ENCODE measurements at regions not wholly inside any gene's neighbourhood (a gene's known extent, or its start where the extent isn't known, plus 50 kb on each side); places are given as distances from the start of the nearest gene placed in this dataset.

GRCh38 chr10:35979116-35979515, 337.0 kb upstream of the FZD8 start:
- TF ChIP-seq USF1 (IDR thresholded peaks at IDR 0.05) = no peak
- no peak for TF ChIP-seq ZBTB7A (IDR thresholded peaks at IDR 0.05; ENCODE audit: low read depth)
- TF ChIP-seq, protein P1, sequence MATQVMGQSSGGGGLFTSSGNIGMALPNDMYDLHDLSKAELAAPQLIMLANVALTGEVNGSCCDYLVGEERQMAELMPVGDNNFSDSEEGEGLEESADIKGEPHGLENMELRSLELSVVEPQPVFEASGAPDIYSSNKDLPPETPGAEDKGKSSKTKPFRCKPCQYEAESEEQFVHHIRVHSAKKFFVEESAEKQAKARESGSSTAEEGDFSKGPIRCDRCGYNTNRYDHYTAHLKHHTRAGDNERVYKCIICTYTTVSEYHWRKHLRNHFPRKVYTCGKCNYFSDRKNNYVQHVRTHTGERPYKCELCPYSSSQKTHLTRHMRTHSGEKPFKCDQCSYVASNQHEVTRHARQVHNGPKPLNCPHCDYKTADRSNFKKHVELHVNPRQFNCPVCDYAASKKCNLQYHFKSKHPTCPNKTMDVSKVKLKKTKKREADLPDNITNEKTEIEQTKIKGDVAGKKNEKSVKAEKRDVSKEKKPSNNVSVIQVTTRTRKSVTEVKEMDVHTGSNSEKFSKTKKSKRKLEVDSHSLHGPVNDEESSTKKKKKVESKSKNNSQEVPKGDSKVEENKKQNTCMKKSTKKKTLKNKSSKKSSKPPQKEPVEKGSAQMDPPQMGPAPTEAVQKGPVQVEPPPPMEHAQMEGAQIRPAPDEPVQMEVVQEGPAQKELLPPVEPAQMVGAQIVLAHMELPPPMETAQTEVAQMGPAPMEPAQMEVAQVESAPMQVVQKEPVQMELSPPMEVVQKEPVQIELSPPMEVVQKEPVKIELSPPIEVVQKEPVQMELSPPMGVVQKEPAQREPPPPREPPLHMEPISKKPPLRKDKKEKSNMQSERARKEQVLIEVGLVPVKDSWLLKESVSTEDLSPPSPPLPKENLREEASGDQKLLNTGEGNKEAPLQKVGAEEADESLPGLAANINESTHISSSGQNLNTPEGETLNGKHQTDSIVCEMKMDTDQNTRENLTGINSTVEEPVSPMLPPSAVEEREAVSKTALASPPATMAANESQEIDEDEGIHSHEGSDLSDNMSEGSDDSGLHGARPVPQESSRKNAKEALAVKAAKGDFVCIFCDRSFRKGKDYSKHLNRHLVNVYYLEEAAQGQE (IDR thresholded peaks at IDR 0.05; ENCODE audit: low read depth) = no peak
- TF ChIP-seq TEAD4 (IDR thresholded peaks at IDR 0.05) = no peak
- no peak for TF ChIP-seq CREB1 (IDR thresholded peaks at IDR 0.05; ENCODE audit: low read depth)
- no peak for TF ChIP-seq FOXM1 (IDR thresholded peaks at IDR 0.05; ENCODE audit: borderline replicate concordance, low read depth)

GRCh38 chr10:35972275-35972674, 330.2 kb upstream of the FZD8 start:
- TF ChIP-seq RAD21 (IDR thresholded peaks at IDR 0.05; ENCODE audit: low read depth) = no peak
- no peak for TF ChIP-seq ZBTB7A (IDR thresholded peaks at IDR 0.05; ENCODE audit: low read depth)
- no peak for TF ChIP-seq USF1 (IDR thresholded peaks at IDR 0.05)
- TF ChIP-seq TAF1 (IDR thresholded peaks at IDR 0.05; ENCODE audit: low read depth) = no peak
- no peak for TF ChIP-seq TEAD4 (IDR thresholded peaks at IDR 0.05)
- TF ChIP-seq TCF12 (IDR thresholded peaks at IDR 0.05; ENCODE audit: low read depth) = no peak

DNA sequence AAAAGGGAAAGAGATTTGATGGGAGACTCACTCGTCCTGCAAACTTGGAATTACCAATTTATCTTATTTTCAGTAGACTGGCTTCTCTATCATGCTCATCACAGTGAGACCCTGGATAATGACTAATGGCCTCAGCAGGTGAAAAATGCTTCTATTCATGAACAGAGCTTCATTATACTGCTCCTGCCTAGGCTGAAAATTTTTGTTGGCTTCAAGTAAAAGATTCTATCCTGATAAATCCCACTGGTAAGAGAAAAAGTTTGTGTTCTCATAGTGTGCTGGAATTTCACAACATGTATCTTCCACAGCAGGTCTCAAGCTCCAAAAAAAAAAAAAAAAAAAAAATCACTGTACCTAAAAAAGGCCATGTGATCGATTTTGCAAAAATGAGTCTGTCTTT, 329.3 kb upstream of the FZD8 start:
- no peak for TF ChIP-seq EGR1 (IDR thresholded peaks at IDR 0.05)
- no peak for TF ChIP-seq ZBTB7A (IDR thresholded peaks at IDR 0.05; ENCODE audit: low read depth)
- no peak for TF ChIP-seq USF1 (IDR thresholded peaks at IDR 0.05)
- TF ChIP-seq TEAD4 (IDR thresholded peaks at IDR 0.05) = no peak
- no peak for TF ChIP-seq FOXM1 (IDR thresholded peaks at IDR 0.05; ENCODE audit: borderline replicate concordance, low read depth)
- no peak for TF ChIP-seq CEBPB (IDR thresholded peaks at IDR 0.05)
- TF ChIP-seq TAF1 (IDR thresholded peaks at IDR 0.05; ENCODE audit: low read depth) = no peak
- TF ChIP-seq YY1 (IDR thresholded peaks at IDR 0.05; ENCODE audit: low read depth) = no peak
- TF ChIP-seq RAD21 (IDR thresholded peaks at IDR 0.05; ENCODE audit: low read depth) = no peak
- no peak for TF ChIP-seq MAX (IDR thresholded peaks at IDR 0.05)
- TF ChIP-seq NFIC (IDR thresholded peaks at IDR 0.05) = no peak
- TF ChIP-seq, protein P1 (IDR thresholded peaks at IDR 0.05; ENCODE audit: low read depth) = no peak
- no peak for TF ChIP-seq TCF12 (IDR thresholded peaks at IDR 0.05; ENCODE audit: low read depth)
- no peak for TF ChIP-seq EP300 (IDR thresholded peaks at IDR 0.05; ENCODE audit: borderline replicate concordance)
- TF ChIP-seq CREB1 (IDR thresholded peaks at IDR 0.05; ENCODE audit: low read depth) = no peak

- TF ChIP-seq TEAD4 (IDR thresholded peaks at IDR 0.05) = no peak
- no peak for TF ChIP-seq NFIC (IDR thresholded peaks at IDR 0.05)
- TF ChIP-seq, protein P1 (IDR thresholded peaks at IDR 0.05; ENCODE audit: low read depth) = no peak
- no peak for TF ChIP-seq TCF12 (IDR thresholded peaks at IDR 0.05; ENCODE audit: low read depth)
- TF ChIP-seq TAF1 (IDR thresholded peaks at IDR 0.05; ENCODE audit: low read depth) = no peak
- TF ChIP-seq EP300 (IDR thresholded peaks at IDR 0.05; ENCODE audit: borderline replicate concordance) = no peak
- TF ChIP-seq ZBTB7A (IDR thresholded peaks at IDR 0.05; ENCODE audit: low read depth) = no peak
- TF ChIP-seq FOXM1 (IDR thresholded peaks at IDR 0.05; ENCODE audit: borderline replicate concordance, low read depth) = no peak
- TF ChIP-seq USF1 (IDR thresholded peaks at IDR 0.05) = no peak
- no peak for TF ChIP-seq CEBPB (IDR thresholded peaks at IDR 0.05)
Measured at GRCh38 chr10:35963685-35964084, 321.6 kb upstream of the FZD8 start.
